AG09309 (cell line): ENCODE measurements at regions not wholly inside any gene's neighbourhood (a gene's known extent, or its start where the extent isn't known, plus 50 kb on each side); places are given as distances from the start of the nearest gene placed in this dataset.

Experiments used
- DNase-seq: peaks from one replicate; pipeline ENCODE4 v3.0.0-alpha.2; 2010; ENCODE audit warnings: low read depth
- H3K4me3 ChIP-seq: 2 replicates; pipeline ENCODE4 v1.5.1; 2011; ENCODE audit warnings: mild to moderate bottlenecking, low read depth, low read length, moderate library complexity; ENCODE audit not compliant: control insufficient read depth
- TF ChIP-seq, protein P1 (sequence below): IDR thresholded peaks from 2 replicates; pipeline ENCODE4 v1.5.1; 2011; ENCODE audit warnings: mild to moderate bottlenecking, low read depth, low read length, inconsistent platforms; ENCODE audit not compliant: insufficient read depth, control insufficient read depth; ENCODE audit errors: missing control alignments

DNA sequence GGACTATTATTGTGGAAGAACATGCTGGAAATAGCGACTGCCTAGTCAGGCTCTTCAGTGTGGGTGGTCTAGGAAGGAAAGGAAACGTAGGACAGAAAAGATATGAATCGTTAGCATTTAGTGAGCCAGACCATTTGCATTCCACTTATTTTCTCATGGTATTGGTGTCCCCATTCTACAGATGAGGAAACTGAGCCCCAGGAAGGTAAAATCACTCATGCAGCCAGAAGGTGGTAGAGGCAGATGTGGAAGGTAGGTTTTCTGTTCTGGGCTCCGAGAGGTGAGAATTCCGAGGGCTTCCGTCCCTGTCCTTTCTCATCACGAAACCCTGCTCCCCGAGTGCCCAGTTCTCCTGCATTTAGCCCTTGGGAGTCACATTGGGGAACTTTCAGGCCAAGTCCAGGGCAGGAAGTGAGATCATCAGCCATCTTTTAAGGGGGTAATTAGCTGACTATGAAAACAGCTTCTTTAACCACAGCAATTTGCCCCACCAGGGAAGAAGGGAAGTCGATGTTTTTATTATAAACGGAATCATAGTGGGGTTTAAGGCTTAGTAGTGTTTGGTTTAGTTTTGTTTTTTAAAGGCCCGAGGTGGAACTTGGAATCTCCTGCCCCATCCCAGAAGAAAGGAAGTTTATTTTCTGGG is 110.7 kb upstream of the IRX3 start:
- TF ChIP-seq, protein P1, sequence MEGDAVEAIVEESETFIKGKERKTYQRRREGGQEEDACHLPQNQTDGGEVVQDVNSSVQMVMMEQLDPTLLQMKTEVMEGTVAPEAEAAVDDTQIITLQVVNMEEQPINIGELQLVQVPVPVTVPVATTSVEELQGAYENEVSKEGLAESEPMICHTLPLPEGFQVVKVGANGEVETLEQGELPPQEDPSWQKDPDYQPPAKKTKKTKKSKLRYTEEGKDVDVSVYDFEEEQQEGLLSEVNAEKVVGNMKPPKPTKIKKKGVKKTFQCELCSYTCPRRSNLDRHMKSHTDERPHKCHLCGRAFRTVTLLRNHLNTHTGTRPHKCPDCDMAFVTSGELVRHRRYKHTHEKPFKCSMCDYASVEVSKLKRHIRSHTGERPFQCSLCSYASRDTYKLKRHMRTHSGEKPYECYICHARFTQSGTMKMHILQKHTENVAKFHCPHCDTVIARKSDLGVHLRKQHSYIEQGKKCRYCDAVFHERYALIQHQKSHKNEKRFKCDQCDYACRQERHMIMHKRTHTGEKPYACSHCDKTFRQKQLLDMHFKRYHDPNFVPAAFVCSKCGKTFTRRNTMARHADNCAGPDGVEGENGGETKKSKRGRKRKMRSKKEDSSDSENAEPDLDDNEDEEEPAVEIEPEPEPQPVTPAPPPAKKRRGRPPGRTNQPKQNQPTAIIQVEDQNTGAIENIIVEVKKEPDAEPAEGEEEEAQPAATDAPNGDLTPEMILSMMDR = no peak
- DNase-seq = peak; percentile 18
- H3K4me3 ChIP-seq = no peak overlapping the region

DNA sequence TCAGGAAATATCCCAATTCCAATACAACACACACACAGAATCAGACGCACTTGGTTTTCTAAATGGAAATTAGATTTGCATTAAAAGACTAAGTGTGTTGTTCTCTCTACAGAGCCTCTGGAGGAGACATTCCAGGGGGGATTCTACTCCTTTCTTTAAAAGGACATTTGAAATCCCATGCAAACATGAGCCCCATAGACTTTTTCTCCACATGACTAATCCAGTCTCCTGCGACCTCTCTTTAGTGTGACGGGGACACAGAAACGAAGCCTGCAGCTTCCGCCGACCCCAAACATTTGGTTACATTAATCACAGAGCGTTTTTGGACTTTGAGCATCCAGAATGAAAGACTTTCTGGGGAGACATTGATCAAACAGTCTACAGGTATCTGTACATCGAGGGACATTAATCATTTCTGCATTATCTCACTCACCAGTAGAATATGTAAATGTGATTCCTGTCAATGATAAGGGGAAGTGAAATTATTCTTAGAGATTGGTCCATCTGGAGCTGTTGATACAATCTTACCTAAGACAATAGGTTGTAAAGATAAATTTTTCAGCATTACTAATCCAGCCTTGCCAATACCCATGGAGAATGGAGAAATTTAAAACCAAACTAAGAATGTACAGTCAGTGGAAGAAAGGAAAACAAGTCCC is 103.4 kb upstream of the IRX3 start:
- TF ChIP-seq, protein P1 = no peak
- no peak for DNase-seq
- H3K4me3 ChIP-seq = no peak overlapping the region

DNA sequence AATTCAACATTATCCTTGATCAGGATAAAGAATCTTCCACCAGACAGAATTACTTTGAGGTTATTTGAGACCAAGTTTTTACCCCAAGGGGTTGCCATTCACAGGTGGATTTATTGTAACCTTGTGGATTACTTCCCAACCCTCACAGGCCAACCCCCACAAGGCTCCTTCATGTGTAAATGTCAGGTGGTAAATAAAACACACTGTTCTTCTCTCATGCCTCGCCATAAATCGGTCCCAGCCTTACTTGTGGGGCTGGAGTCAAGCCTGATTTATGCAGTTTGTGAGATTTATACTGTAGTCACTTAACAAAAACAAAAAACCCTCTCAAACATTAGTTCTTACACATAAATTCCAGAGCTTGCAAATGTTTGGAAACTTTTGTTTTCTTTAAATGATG is 98.6 kb upstream of the IRX3 start:
- DNase-seq = no peak
- TF ChIP-seq, protein P1 = no peak

DNA sequence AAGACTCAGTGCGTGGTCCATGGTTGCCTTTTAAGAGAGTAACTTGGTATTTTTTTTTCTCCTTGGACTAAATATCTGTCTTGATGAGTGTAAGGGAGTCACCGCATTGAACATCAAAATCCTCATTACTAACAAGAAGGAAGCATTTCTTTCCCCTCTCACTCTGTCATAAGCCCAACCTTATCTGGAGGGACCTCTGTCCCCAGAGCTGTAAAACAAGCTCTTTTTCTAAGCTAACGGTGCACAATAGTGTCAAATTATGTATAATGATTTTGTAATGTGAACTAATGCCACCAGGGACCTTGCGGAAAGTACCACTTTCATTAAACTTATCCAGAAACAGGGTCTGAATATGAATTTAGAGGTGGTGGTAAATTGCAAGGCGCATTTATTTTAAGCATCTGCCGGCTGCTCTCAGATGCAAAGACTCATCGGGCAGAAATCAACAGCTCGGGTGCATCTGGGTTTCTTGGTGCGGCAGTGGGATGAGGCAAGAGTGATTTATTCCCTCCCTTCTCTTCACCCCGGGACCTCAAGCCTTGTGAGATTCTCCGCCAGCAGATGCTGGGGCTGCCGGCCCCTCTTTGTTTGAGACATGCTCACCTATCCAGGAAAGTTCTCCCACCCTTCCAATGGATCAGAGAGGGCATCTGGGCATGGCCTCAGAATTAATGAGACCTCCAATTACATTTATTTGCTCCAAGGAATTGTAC is 95.2 kb upstream of the IRX3 start:
- no peak overlapping the region for H3K4me3 ChIP-seq
- DNase-seq = no peak
- TF ChIP-seq, protein P1 = no peak

More for the DNA sequence above, 98.6 kb upstream of the IRX3 start:
- H3K4me3 ChIP-seq = no peak overlapping the region

DNA sequence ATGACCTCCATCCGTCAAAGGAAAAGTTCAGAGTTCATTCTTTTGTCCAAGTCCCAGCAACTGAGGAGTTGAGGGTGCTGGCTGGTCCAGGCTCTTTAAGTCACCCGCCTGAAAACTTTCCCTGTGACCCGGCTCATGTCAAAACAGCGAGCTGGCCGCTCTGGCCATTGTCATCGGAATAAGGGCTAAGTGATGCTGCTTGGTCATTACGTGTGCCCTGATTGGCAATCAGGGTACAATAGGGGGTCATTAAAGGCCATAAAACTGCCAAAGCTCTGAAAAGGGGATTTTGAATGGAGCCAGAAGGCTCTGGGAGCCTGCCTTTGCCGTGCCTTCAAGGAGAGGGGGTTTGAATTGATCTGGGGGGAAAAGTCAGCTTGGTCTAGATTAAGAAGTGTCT is 88.5 kb upstream of the IRX3 start:
- TF ChIP-seq, protein P1 = no peak
- DNase-seq = no peak
- no peak overlapping the region for H3K4me3 ChIP-seq

DNA sequence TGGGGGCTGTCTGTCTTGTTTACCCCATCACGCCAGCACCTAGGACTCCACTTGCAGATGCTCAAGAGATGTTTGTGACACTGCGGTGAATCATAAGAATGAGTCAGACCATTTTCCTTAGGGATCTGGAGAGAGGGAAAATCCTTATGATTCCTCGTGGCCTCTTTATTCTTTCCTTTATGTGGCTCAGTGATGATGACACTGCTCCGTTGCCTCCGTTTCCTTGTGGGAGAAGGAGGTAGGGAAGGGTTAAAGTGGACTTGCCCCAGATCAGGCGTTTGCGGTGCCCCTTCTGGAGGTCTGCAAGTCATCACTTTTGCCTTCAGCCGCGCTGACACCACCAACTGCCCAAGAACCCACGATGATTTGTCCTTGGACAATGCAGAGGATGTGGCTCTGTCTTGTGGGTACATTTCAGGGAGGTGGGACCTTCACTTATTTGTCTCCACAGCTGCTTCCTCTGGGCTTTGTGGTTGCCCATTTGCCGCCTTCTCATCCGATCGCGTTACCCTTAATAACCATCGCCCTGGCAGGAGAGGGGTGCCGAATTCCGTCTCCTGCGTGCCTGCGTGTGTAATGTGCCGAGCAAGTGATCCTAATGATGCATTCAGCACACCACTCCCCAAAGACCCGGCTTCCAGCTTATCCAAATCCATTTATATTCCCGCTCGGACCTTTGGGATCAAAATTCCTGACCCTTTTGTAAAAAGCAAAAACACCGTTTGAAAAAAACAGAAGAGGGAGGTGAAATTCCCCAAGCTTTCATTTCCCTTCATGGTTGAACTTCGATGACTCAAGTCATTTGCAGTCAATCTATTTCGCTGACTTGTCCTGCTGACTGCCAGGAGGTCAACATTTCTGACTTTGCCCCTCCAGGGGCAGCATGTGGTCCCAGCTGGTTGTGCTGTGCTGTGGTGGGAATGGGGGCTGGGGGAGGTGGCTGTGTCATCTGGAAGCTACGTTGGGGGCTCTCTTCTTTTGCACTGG is 87.2 kb upstream of the IRX3 start:
- TF ChIP-seq, protein P1 = no peak
- H3K4me3 ChIP-seq = peak overlapping the region; percentile 41
- DNase-seq = peak; percentile 50
